ENCODE measurements at regions not wholly inside any gene's neighbourhood (a gene's known extent, or its start where the extent isn't known, plus 50 kb on each side); places are given as distances from the start of the nearest gene placed in this dataset.

DNA sequence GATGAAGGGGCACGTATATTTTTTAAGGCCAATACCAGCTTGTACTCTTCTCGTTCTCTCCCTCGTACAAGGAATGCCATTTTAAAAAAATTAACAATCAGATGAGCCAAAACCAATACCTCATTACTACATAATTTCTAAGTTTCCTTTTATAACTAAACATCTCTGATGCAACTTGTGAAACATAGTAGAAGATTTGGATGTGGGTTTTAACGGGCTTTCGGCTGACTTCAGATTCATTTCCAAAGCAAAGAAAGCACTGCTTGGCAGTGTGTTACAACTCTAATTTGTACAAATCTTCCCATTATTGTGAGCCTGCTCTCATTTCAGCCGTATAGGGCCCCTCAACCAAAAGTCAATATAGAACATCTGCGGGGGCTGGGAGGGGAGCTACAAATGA, 99.1 kb upstream of the TMCC3 start:
- no peak for TF ChIP-seq CTCF (IDR thresholded peaks at IDR 0.05)
- no peak for TF ChIP-seq POLR2A (IDR thresholded peaks at IDR 0.05)
